K562 (cell line): ENCODE measurements at regions not wholly inside any gene's neighbourhood (a gene's known extent, or its start where the extent isn't known, plus 50 kb on each side); places are given as distances from the start of the nearest gene placed in this dataset.

Experiments
- ATAC-seq: fragments of 200-7000 bp; cut with Tn5 transposase; 3 replicates; pipeline ENCODE4 v1.9.1; 2020; ENCODE audit warnings: moderate library complexity
- BruUV-seq: library from RNA; stranded (reverse); fragments of 400-500 nt; replicated peaks from 2 replicates; lab custom pipeline; 2021; lab: Mats Ljungman, UMichigan
- CTCF ChIA-PET: fragments of 300-600 bp; formaldehyde crosslinking; extraction: SDS; loops from one replicate; lab custom pipeline; 2021; ENCODE audit warnings: low intra/inter-chr PET ratio; lab: Yijun Ruan, JAX
- POLR2A ChIA-PET: fragments of 300-600, 350-650 bp; sonication (Branson Sonifier 250); formaldehyde crosslinking; extraction: SDS; loops from one replicate; lab custom pipeline; 2021; ENCODE audit warnings: antibody characterized with exemption, inconsistent platforms; lab: Yijun Ruan, JAX
- DNase-seq, 4 experiments: peaks; one replicate each; pipeline versions ENCODE4 v3.0.0 to v3.0.0-alpha.2; 2011 to 2018; ENCODE audit warnings: low spot score in 3 of 4, mixed read lengths in 3 of 4; ENCODE audit errors: extremely low read depth in 1 of 4
- FAIRE-seq: peaks from 2 replicates; lab custom pipeline; 2011; peaks lifted over from hg19 to GRCh38; lab: Jason Lieb, UNC
- H2AFZ ChIP-seq: 2 replicates; pipeline ENCODE4 v1.6.0; 2011; ENCODE audit warnings: low read depth, low read length, control low read depth, inconsistent platforms
- H3K27ac ChIP-seq: fragments of 200-600 bp; 3 replicates; pipeline ENCODE4 v1.8.0; 2011; ENCODE audit warnings: low read depth, mild to moderate bottlenecking, control low read depth, inconsistent platforms, low read length, moderate library complexity, mixed read lengths; ENCODE audit errors: extremely low read depth
- H3K27me3 ChIP-seq, 2 experiments: fragments of 300-600 bp in 1 of 2; 2 replicates in 1 of 2; 3 replicates in 1 of 2; pipeline versions ENCODE4 v1.6.0 to v1.8.0; 2011; ENCODE audit warnings: inconsistent platforms in 2 of 2, low read length in 2 of 2, mild to moderate bottlenecking in 1 of 2, mixed read lengths in 1 of 2, moderate library complexity in 1 of 2; ENCODE audit not compliant: control insufficient read depth in 2 of 2, insufficient read depth in 2 of 2
- H3K36me3 ChIP-seq: fragments of 300-600 bp; 3 replicates; pipeline ENCODE4 v1.8.0; 2011; ENCODE audit warnings: mild to moderate bottlenecking, low read length, inconsistent platforms; ENCODE audit not compliant: control insufficient read depth, insufficient read depth
- H3K4me1 ChIP-seq, 2 experiments: fragments of 200-600 bp in 1 of 2; replicated peaks in 1 of 2; 2 replicates in 1 of 2; 3 replicates in 1 of 2; pipeline versions ENCODE4 v1.5.1 to v1.8.0; 2011; ENCODE audit warnings: inconsistent platforms in 2 of 2, low read length in 2 of 2, mild to moderate bottlenecking in 1 of 2, mixed read lengths in 1 of 2, moderate library complexity in 1 of 2; ENCODE audit not compliant: control insufficient read depth in 2 of 2, insufficient read depth in 2 of 2
- H3K4me2 ChIP-seq: 2 replicates; pipeline ENCODE4 v1.6.1; 2011; ENCODE audit warnings: low read length, control low read depth, inconsistent platforms, mixed read lengths; ENCODE audit not compliant: insufficient read depth
- H3K4me3 ChIP-seq: fragments of 200-600 bp; sonication (generic), shearing (Covaris generic); 2 replicates; pipeline ENCODE4 v1.5.1; 2016; ENCODE audit warnings: control low read depth, inconsistent platforms
- H3K79me2 ChIP-seq: fragments of 200-600 bp; 3 replicates; pipeline ENCODE4 v1.8.0; 2011; ENCODE audit warnings: low read length, inconsistent platforms; ENCODE audit not compliant: control insufficient read depth, insufficient read depth
- H3K9ac ChIP-seq, 2 experiments: 2 replicates each; pipeline versions ENCODE4 v1.6.0 to v1.6.1; 2011; ENCODE audit warnings: low read depth in 2 of 2, low read length in 2 of 2, control low read depth in 1 of 2, inconsistent platforms in 1 of 2, mild to moderate bottlenecking in 1 of 2, mixed read lengths in 1 of 2; ENCODE audit not compliant: insufficient read depth in 1 of 2
- H3K9me1 ChIP-seq: one replicate; pipeline ENCODE4 v1.6.0; 2011; ENCODE audit warnings: inconsistent platforms, mild to moderate bottlenecking, low read length, moderate library complexity; ENCODE audit not compliant: control insufficient read depth, insufficient read depth
- H3K9me3 ChIP-seq: replicated peaks from 2 replicates; pipeline ENCODE4 v1.5.1; 2011; ENCODE audit warnings: low read depth, low read length, inconsistent platforms; ENCODE audit not compliant: control insufficient read depth, insufficient read depth
- H4K20me1 ChIP-seq: replicated peaks from 2 replicates; pipeline ENCODE4 v1.6.1; 2011; ENCODE audit warnings: low read length, inconsistent platforms, mixed read lengths; ENCODE audit not compliant: control insufficient read depth, insufficient read depth
- FOS ChIP-seq: IDR thresholded peaks from 3 replicates; pipeline ENCODE4 v1.6.1; 2011; ENCODE audit not compliant: insufficient read length; ENCODE audit errors: extremely low read depth
- HMGXB4 ChIP-seq: sonication (generic); formaldehyde crosslinking; IDR thresholded peaks from 2 replicates; pipeline ENCODE4 v1.8.1; 2023; ENCODE audit warnings: mild to moderate bottlenecking, missing genetic modification reagents
- MAFG ChIP-seq: fragments of 450-650 bp; conservative IDR thresholded peaks from 2 replicates; pipeline ENCODE4 v1.6.1; 2016; ENCODE audit warnings: missing genetic modification characterization, missing compliant biosample characterization
- MECOM ChIP-seq: fragments of 250-450 bp; sonication (Bioruptor Pico); IDR thresholded peaks from 2 replicates; pipeline ENCODE4 v1.8.0; 2022; ENCODE audit warnings: inconsistent platforms
- NFIC ChIP-seq: fragments of 450-650 bp; IDR thresholded peaks from 2 replicates; pipeline ENCODE4 v1.6.1; 2017; ENCODE audit warnings: mild to moderate bottlenecking, inconsistent platforms
- RFX5 ChIP-seq: IDR thresholded peaks from 2 replicates; pipeline ENCODE4 v1.6.1; 2011; ENCODE audit warnings: low read depth, mild to moderate bottlenecking, improper control_type of control experiment, low read length
- WGBS: fragments of 100-300 bp; shearing (Covaris generic); methylation state at CpG from one replicate; pipeline ENCODE4 v1.1.6; 2016; ENCODE audit warnings: low coverage, mixed read lengths; ENCODE audit not compliant: insufficient coverage; ENCODE audit errors: missing lambda C conversion rate; 5-methylcytosine and 5-hydroxymethylcytosine counted together
- in situ Hi-C: fragments of 300-500 bp; cut with MboI; formaldehyde crosslinking; loops from 4 replicates; pipeline ENCODE4 v1.15.0; 2018; ENCODE audit warnings: inconsistent platforms, mixed read lengths
- intact Hi-C: fragments of 100-400 bp; cut with micrococcal nuclease; formaldehyde crosslinking; loops from 2 replicates; pipeline ENCODE4 v1.14.2; 2022

GRCh38 chr2:150806336-150806735 is 318.9 kb upstream of the RND3 start:
- no peak for FAIRE-seq
- no peak overlapping the region for H3K4me2 ChIP-seq
- H3K9me3 ChIP-seq: 0 out of 2 replicates have a peak, but pooled peaks cover 4% of the 10 kb centered on the region
- H3K79me2 ChIP-seq: no peaks in the 10 kb centered on the region
- H3K27ac ChIP-seq: no peak overlapping the region
- no peak for TF ChIP-seq FOS
- peak; percentile 42; the same call in 1 of the 2 replicates for TF ChIP-seq NFIC
- no peak for TF ChIP-seq MECOM (CRISPR knock-in tag)
- no peaks in the 10 kb centered on the region for H3K36me3 ChIP-seq
- ATAC-seq: no peak
- WGBS: 0% methylated on average over 4 of the region's 4 CpGs
- ChIA-PET POLR2A (no interaction called here), CTCF (no interaction called here)
- intact Hi-C loops: no loop called here
- DNase-seq: no peak
- no peak overlapping the region for H3K9ac ChIP-seq
- no peak overlapping the region for H3K4me3 ChIP-seq
- H3K4me1 ChIP-seq: no peaks in the 10 kb centered on the region
- no peaks in the 10 kb centered on the region for H3K27me3 ChIP-seq
- in situ Hi-C loops: no loop called here
- no peaks in the 10 kb centered on the region for H3K9me1 ChIP-seq
- H4K20me1 ChIP-seq: no peaks in the 10 kb centered on the region
- BruUV-seq: no TSS peak
- H2AFZ ChIP-seq: no peak overlapping the region

- Histone ChIP-seq H2AFZ (no peak overlapping the region), H3K4me3 (no peak overlapping the region), H3K9me1 (no peaks in the 10 kb centered on the region), H3K9ac (no peak overlapping the region), H3K79me2 (no peaks in the 10 kb centered on the region), H3K36me3 (no peaks in the 10 kb centered on the region), H3K4me2 (no peak overlapping the region), H3K9me3 (0 out of 2 replicates have a peak, but pooled peaks cover 4% of the 10 kb centered on the region), H3K27ac (no peak overlapping the region), H4K20me1 (no peaks in the 10 kb centered on the region), H3K4me1 (no peaks in the 10 kb centered on the region), H3K27me3 (no peaks in the 10 kb centered on the region)
- intact Hi-C loops: no loop called here
- TF ChIP-seq MAFG (tag) (0 out of 2 replicates have a peak, but pooled peaks have one; percentile 16), HMGXB4 (CRISPR knock-in tag) (no peak), RFX5 (no peak)
- DNase-seq (no peak), ATAC-seq (no peak), FAIRE-seq (no peak)
- ChIA-PET POLR2A (no interaction called here), CTCF (no interaction called here)
- in situ Hi-C loops: no loop called here
- 4% methylated on average over 6 of the region's 6 CpGs for WGBS
- BruUV-seq: no TSS peak
These were observed 316.4 kb upstream of the RND3 start for GRCh38 chr2:150803689-150804398.
